Glomerular endothelial cell (primary cell): ENCODE measurements at regions not wholly inside any gene's neighbourhood (a gene's known extent, or its start where the extent isn't known, plus 50 kb on each side); places are given as distances from the start of the nearest gene placed in this dataset.
"Not testable (repeated sequence)": the region's sequence is repeated elsewhere in the genome, so short reads cannot be mapped to it uniquely, and the experiment has no call there.

Experiments used
- DNase-seq: peaks from one replicate; pipeline ENCODE4 v3.0.0-alpha.2; 2011; ENCODE audit warnings: low read depth, low spot score; ENCODE audit errors: extremely low read depth

DNA sequence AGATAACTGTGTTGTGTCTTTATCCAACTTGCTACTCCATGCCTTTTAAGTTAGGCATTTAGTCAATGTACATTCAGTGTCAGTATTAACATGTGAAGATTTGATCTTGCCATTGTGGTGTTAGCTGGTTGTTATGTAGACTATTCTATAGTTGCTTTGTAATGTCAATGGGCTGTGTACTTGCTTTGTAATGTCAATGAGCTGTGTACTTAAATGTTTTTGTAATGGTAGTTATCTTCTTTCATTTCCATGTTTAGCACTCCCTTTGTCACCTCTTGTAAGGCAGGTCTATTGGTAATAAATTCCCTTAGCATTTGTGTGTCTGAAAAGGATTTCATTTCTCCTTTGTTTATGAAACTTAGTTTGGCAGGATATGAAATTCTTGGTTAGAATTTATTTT, 53.4 kb downstream of the MC4R start:
- DNase-seq = no peak

DNA sequence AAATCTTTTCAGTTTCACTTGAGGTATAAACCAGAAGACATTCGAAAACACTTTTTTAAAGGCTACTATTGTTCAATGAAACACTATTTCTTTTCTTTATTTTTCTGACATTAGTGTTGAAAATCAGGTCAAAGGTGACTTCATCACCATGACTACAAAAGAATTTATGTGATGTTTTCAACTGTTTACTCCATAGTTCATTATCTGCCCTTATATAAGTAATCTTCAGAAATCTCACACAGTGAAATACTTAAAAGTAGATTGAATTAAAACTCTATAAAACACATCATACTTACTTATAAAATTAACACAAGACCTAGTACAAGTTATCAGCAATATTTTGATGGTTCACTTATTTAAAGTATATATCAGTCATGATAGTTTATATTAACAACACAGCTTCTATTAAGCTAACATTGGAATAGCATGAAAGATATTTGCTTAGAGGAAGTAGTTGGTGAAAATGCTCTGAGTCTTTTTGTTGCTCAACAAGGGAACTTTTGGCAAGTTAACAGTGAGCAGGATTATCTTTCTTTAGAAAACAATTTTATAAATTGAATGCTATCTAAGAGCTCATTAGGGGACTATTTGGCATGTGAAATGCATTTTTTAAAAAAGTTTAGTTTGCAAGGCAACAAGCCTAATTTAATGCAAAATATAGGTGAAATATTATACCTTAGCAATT, 60.8 kb downstream of the MC4R start:
- no peak for DNase-seq

DNA sequence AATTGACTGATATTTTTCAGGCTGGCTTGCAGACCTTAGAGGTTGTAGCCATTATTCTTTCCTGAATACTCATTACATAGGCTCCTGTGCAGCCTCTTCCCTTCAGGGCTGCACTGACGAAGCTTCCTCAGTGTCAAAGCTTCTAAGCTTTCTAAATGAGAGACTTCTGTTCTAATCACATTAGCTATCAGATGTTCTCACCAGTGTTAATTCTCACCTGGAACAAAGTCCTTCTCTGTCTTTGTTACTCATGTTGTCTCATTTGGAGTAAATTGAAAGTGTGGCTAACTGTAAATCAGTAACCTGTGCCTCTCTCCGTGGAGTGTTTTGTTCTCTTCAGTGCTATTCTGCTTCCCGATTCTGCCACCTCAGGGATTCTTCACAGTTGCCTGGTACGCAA, 76.9 kb downstream of the MC4R start:
- DNase-seq = no peak

GRCh38 chr18:60292186-60292585, 80.4 kb downstream of the MC4R start:
- no peak for DNase-seq

DNA sequence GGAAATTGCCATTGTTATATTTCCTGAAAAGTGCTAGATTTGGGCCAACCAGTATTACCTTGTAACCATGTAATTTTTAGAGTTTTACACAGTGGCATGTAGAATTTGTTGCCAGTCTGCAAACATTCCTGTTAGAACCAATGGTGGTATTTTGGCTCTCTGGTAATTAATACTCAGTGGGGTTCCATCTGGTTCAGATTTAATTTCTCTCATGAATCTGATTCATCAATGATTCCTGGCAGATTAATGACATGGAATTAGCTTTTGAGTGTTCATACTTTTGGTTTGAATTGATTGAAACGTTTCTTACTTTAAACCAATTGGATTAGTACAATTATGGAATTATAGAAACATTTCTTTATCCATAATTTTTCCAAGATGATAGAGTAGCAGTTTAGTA, 93.2 kb downstream of the MC4R start:
- DNase-seq = no peak

DNA sequence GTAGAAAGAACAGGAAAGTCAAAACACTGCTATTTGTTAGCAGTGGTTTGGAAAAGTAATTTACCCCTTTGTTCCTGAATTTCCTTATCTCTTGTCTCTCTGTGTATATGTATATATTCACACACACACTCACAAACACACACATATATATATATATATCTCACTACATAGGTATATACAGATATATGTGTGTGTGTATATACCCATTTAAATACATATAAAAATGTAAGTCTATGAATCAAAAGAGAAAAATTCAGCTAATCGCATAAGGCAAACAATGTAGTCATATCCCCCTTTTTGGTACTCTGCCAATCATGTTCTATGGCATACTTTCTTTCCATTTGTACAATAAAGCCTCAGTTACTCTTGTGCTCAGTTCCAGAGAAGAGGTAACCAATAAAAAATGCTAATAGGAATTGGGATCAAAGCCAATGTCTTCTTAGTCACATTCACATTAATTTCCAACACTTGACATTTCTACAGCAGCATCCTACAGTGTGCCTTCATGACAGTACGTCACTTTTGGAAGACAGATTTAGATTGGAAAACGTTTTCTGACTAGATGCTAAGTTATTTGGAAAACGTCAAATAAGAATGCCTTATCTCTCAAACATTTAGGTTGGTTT, 94.6 kb downstream of the MC4R start:
- peak; percentile 7 for DNase-seq

DNA sequence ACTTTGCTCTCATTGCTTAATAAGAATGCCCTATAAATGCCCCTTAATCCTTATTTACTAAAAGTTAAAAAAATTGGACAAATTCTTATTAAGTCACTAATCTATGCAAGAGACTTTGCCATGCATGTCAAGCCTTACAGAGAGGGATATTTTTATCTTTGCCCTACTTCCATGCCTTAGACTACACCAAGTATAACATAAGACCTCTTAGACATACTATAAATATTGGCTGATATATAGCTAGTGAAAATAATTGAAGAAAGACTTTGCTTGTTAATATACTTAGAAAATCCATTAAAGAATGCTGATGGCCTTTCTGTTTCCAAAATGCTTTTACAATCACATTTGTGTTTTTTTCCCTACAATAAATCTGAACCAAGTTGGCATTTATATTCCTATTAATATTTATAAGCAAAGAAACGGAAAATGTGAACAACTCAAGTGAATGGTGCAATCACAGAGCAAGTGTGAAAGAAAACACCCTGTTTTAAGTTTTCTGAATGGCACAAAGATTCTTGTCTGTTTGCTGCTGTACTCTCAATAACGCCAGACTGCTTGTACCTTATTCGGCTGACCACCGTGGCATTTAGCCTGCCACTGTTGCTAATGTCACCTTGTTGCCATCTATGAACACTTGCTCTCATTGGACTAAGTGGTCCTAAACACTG, 105.0 kb downstream of the MC4R start:
- no peak for DNase-seq

- no peak for DNase-seq
Measured at GRCh38 chr18:60266558-60266957, 106.0 kb downstream of the MC4R start.

DNA sequence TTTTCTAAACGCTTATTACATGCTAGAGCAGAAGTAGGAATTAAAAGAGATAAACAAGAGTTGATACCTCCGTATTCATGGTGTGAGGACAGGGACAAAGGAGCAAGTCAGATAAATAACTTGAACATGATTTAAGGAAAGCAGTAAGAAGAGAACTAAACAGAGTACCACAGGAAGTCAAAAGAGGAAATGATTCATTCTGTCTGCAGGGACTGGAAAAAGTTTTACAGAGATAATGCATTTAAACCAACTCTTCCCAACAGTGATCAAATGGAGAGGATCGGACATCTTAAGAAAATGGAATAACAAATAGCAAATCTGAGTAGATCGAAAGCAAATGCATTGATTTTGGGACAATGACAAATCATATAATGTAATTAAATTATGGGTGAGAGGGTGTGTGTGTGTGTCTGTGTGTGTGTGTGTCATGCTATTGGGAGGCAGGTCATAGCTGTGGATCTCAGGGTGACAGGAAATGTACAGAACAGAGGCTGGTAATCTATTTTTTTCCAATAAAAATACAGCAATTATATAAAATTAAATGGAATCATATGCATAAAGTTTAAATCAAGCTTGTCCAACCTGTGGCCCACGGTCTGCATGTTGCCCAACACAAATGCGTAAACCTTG, 113.4 kb downstream of the MC4R start:
- DNase-seq = no peak

- DNase-seq = no peak
Measured at GRCh38 chr18:60249388-60249787, 123.2 kb downstream of the MC4R start.

- no peak for DNase-seq
Measured at GRCh38 chr18:60248336-60249330, 123.9 kb downstream of the MC4R start.

- DNase-seq = no peak
Measured at GRCh38 chr18:60247103-60247502, 125.5 kb downstream of the MC4R start.

- DNase-seq = no peak
Measured at GRCh38 chr18:60246606-60247005, 126.0 kb downstream of the MC4R start.

- DNase-seq = no peak
Measured at GRCh38 chr18:60245096-60245495, 127.5 kb downstream of the MC4R start.

DNA sequence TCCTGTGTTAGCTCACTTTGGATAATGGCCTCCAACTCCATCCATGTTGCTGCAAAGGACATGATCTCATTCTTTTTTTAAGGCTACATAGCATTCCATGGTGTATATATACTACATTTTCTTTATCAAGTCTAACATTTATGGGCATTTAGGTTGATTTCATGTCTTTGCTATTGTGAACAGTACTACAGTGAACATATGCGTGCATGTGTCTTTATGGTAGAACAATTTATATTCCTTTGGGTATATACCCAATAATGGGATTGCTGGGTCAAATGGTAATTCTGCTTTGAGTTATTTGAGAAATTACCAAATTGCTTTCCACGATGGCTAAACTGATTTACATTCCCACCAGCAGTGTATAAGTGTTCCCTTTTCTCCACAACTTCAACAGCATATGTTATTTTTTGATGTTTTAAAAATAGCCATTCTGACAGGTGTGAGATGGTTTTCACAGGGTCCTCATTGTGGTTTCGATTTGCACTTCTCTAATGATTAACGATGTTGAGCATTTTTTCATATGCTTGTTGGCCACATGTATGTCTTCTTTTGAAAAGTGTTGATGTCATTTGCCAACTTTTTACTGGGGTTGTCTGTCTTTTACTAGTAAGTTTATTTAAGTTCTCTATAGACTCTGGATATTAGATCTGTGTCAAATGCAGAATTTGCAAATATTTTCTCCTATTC, 133.4 kb downstream of the MC4R start:
- DNase-seq = not testable (repeated sequence)

- no peak for DNase-seq
Measured at GRCh38 chr18:60235164-60235563, 137.4 kb downstream of the MC4R start.

- no peak for DNase-seq
Measured at GRCh38 chr18:60232541-60232940, 140.0 kb downstream of the MC4R start.

DNA sequence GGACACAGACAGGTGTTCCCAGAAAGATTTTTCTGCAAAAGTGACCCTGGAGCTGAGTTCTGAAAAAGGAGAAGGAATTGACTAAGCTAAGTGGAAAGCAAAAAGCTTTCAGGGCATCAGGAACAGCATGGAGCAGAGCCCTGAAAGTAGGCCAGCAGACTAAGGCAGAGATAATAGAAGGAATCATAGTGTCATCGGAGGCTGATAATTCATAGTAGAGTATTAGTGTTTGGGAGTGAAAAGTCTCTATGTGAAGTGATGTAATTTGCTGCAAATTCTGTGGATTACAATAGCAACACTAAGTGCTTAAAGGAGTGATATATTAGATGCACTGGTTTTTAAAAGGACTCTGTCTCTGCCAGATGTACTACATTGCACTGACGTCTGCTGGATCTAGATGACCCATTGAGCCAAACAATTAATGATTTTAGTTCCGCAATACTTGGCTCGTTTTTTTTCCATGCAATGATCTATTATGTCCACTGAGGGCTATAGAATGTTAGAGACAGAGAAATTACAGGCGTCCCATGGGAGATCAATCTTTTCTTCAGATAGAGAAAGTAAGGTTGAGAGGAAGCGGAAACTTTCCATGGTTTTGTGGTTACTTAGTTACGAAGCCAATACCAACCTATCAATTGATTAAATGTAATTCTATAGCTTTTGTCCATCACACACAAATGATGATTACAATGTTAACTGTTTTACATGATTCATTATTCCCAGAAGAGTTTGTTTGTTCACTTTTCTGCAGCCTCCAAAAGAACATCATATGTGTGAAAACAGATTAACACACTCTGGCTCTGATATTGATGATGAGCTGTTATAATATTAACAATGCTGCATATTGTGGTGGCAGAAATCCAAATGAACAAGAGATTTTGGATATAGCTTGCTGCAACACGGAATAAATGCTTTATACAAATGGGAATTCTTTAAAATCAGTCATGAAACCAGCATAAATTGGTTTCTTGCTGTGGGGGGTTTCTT, 143.7 kb downstream of the MC4R start:
- no peak for DNase-seq

GRCh38 chr18:60215432-60215831, 157.1 kb downstream of the MC4R start:
- no peak for DNase-seq
